NCI-H524 treated with DMSO at 0.1 percent for 48 hours (cell line): ENCODE measurements at regions not wholly inside any gene's neighbourhood (a gene's known extent, or its start where the extent isn't known, plus 50 kb on each side); places are given as distances from the start of the nearest gene placed in this dataset.

ENCODE experiments used
- DNase-seq: peaks from one replicate; lab custom pipeline; 2025; lab: John Stamatoyannopoulos, UW

- DNase-seq = no peak
Observed at GRCh38 chr1:217090060-217090911, 367.1 kb upstream of the ESRRG start.

GRCh38 chr1:217089361-217090014 lies 366.3 kb upstream of the ESRRG start:
- no peak for DNase-seq

GRCh38 chr1:217088521-217089284 lies 365.5 kb upstream of the ESRRG start:
- DNase-seq = no peak

GRCh38 chr1:217088011-217088410 lies 364.8 kb upstream of the ESRRG start:
- no peak for DNase-seq

- no peak for DNase-seq
Observed at GRCh38 chr1:217079584-217079983, 356.4 kb upstream of the ESRRG start.

- no peak for DNase-seq
Observed at GRCh38 chr1:217078959-217079358, 355.7 kb upstream of the ESRRG start.

- no peak for DNase-seq
Observed at GRCh38 chr1:217078078-217078690, 355.0 kb upstream of the ESRRG start.

- no peak for DNase-seq
Observed at GRCh38 chr1:217077426-217077825, 354.2 kb upstream of the ESRRG start.

- no peak for DNase-seq
Observed at GRCh38 chr1:217076902-217077301, 353.7 kb upstream of the ESRRG start.

GRCh38 chr1:217072926-217073325 lies 349.7 kb upstream of the ESRRG start:
- no peak for DNase-seq

- DNase-seq = no peak
Observed at GRCh38 chr1:217067642-217068041, 344.4 kb upstream of the ESRRG start.

- no peak for DNase-seq
Observed at GRCh38 chr1:217066794-217067193, 343.6 kb upstream of the ESRRG start.

- no peak for DNase-seq
Observed at GRCh38 chr1:217063172-217063908, 340.1 kb upstream of the ESRRG start.

GRCh38 chr1:217062586-217062985 lies 339.4 kb upstream of the ESRRG start:
- no peak for DNase-seq

- no peak for DNase-seq
Observed at GRCh38 chr1:217059401-217059800, 336.2 kb upstream of the ESRRG start.

GRCh38 chr1:217053676-217054075 lies 330.4 kb upstream of the ESRRG start:
- DNase-seq = no peak

GRCh38 chr1:217052626-217053025 lies 329.4 kb upstream of the ESRRG start:
- peak; percentile 64 for DNase-seq

GRCh38 chr1:217052196-217052595 lies 329.0 kb upstream of the ESRRG start:
- no peak for DNase-seq

- DNase-seq = no peak
Observed at GRCh38 chr1:217049721-217050120, 326.5 kb upstream of the ESRRG start.

GRCh38 chr1:217049081-217049480 lies 325.9 kb upstream of the ESRRG start:
- DNase-seq = no peak

- no peak for DNase-seq
Observed at GRCh38 chr1:217048104-217048707, 325.0 kb upstream of the ESRRG start.
